Suprapubic skin (tissue), 4 donors: ENCODE measurements at regions not wholly inside any gene's neighbourhood (a gene's known extent, or its start where the extent isn't known, plus 50 kb on each side); places are given as distances from the start of the nearest gene placed in this dataset.

ENCODE experiments used
- DNase-seq, 2 donors: peaks; one replicate each; pipeline ENCODE4 v3.0.0-alpha.2; 2019; ENCODE audit warnings: low spot score in 2 of 2
- H3K27ac ChIP-seq: fragments of 200-600 bp; sonication (generic); one replicate; pipeline ENCODE4 v1.5.1; 2019
- H3K27me3 ChIP-seq: fragments of 200-600 bp; sonication (generic); one replicate; pipeline ENCODE4 v1.5.1; 2019
- H3K36me3 ChIP-seq: fragments of 200-600 bp; sonication (generic); one replicate; pipeline ENCODE4 v1.5.1; 2019
- H3K4me1 ChIP-seq: fragments of 200-600 bp; sonication (generic); one replicate; pipeline ENCODE4 v1.5.1; 2019
- H3K4me3 ChIP-seq: fragments of 200-600 bp; sonication (generic); one replicate; pipeline ENCODE4 v1.5.1; 2019; ENCODE audit warnings: mild to moderate bottlenecking
- H3K9me3 ChIP-seq: fragments of 200-600 bp; sonication (generic); one replicate; pipeline ENCODE4 v1.5.1; 2019
- CTCF ChIP-seq, 2 donors: fragments of 200-600 bp in 1 of 2; fragments of 450-650 bp in 1 of 2; sonication (generic) in 1 of 2; IDR thresholded peaks; one replicate each; pipeline ENCODE4 v1.5.1; 2016 to 2019; ENCODE audit warnings: antibody characterized with exemption in 2 of 2, mild to moderate bottlenecking in 1 of 2, moderate library complexity in 1 of 2
- EP300 ChIP-seq: sonication (generic); formaldehyde crosslinking; IDR thresholded peaks from one replicate; pipeline ENCODE4 v1.6.1; 2017; ENCODE audit warnings: antibody characterized with exemption
- POLR2A ChIP-seq, 2 donors: fragments of 450-650 bp; IDR thresholded peaks; one replicate each; pipeline ENCODE4 v1.6.1; 2017; ENCODE audit warnings: antibody characterized with exemption in 2 of 2, mild to moderate bottlenecking in 2 of 2, moderate library complexity in 2 of 2
- POLR2AphosphoS5 ChIP-seq, 3 donors: sonication (generic); formaldehyde crosslinking; IDR thresholded peaks; one replicate each; pipeline ENCODE4 v1.6.1; 2017; ENCODE audit warnings: antibody characterized with exemption in 3 of 3
- WGBS: methylation state at CpG from one replicate; pipeline ENCODE4 v1.1.5; 2018; 5-methylcytosine and 5-hydroxymethylcytosine counted together

GRCh38 chr14:42368234-42368633 lies 761.6 kb downstream of the LRFN5 start:
- Histone ChIP-seq H3K27me3 (no peaks in the 10 kb centered on the region), H3K4me3 (no peak overlapping the region), H3K9me3 (no peaks in the 10 kb centered on the region), H3K36me3 (no peaks in the 10 kb centered on the region), H3K4me1 (no peaks in the 10 kb centered on the region), H3K27ac (no peak overlapping the region)
- no peak for TF ChIP-seq POLR2A (IDR thresholded peaks at IDR 0.05)
- no peak for TF ChIP-seq CTCF (IDR thresholded peaks at IDR 0.05)
- no peak for TF ChIP-seq POLR2AphosphoS5 (IDR thresholded peaks at IDR 0.05)
- TF ChIP-seq EP300, result no peak
- 55% methylated on average over 1 of the region's 1 CpG for WGBS
- DNase-seq, result no peak

GRCh38 chr14:42353315-42353714 lies 746.6 kb downstream of the LRFN5 start:
- no peaks in the 10 kb centered on the region for H3K27me3 ChIP-seq
- no peaks in the 10 kb centered on the region for H3K4me1 ChIP-seq
- no peaks in the 10 kb centered on the region for H3K9me3 ChIP-seq
- H3K36me3 ChIP-seq, result no peaks in the 10 kb centered on the region
- no peak for DNase-seq
- no peak for TF ChIP-seq CTCF (IDR thresholded peaks at IDR 0.05)
- TF ChIP-seq EP300, result no peak
- no peak for TF ChIP-seq POLR2A (IDR thresholded peaks at IDR 0.05)
- TF ChIP-seq POLR2AphosphoS5 (IDR thresholded peaks at IDR 0.05), result no peak
- no peak overlapping the region for H3K27ac ChIP-seq
- H3K4me3 ChIP-seq, result no peak overlapping the region
- 48% methylated on average over 2 of the region's 2 CpGs for WGBS

- H3K4me1 ChIP-seq, result no peaks in the 10 kb centered on the region
- H3K36me3 ChIP-seq, result no peaks in the 10 kb centered on the region
- TF ChIP-seq CTCF (IDR thresholded peaks at IDR 0.05), result no peak
- TF ChIP-seq POLR2AphosphoS5 (IDR thresholded peaks at IDR 0.05), result no peak
- no peak for TF ChIP-seq POLR2A (IDR thresholded peaks at IDR 0.05)
- TF ChIP-seq EP300, result no peak
- DNase-seq, result no peak
- no peak overlapping the region for H3K4me3 ChIP-seq
- 35% methylated on average over 1 of the region's 1 CpG for WGBS
- no peaks in the 10 kb centered on the region for H3K9me3 ChIP-seq
- H3K27ac ChIP-seq, result no peak overlapping the region
- H3K27me3 ChIP-seq, result no peaks in the 10 kb centered on the region
Measured at GRCh38 chr14:42335918-42336317, 729.2 kb downstream of the LRFN5 start.

- Histone ChIP-seq H3K36me3 (no peaks in the 10 kb centered on the region), H3K4me3 (no peak overlapping the region), H3K9me3 (no peaks in the 10 kb centered on the region), H3K27ac (no peak overlapping the region), H3K4me1 (no peaks in the 10 kb centered on the region), H3K27me3 (no peaks in the 10 kb centered on the region)
- TF ChIP-seq POLR2A (IDR thresholded peaks at IDR 0.05), result no peak
- TF ChIP-seq EP300, result no peak
- TF ChIP-seq CTCF (IDR thresholded peaks at IDR 0.05), result no peak
- TF ChIP-seq POLR2AphosphoS5 (IDR thresholded peaks at IDR 0.05), result no peak
- WGBS, result 87% methylated on average over 2 of the region's 2 CpGs
- DNase-seq, result no peak
Measured at GRCh38 chr14:42334931-42335330, 728.3 kb downstream of the LRFN5 start.

- WGBS, result 56% methylated on average over 1 of the region's 1 CpG
- H3K4me3 ChIP-seq, result no peak overlapping the region
- no peaks in the 10 kb centered on the region for H3K27me3 ChIP-seq
- no peak for TF ChIP-seq CTCF (IDR thresholded peaks at IDR 0.05)
- TF ChIP-seq POLR2AphosphoS5 (IDR thresholded peaks at IDR 0.05), result no peak
- TF ChIP-seq POLR2A (IDR thresholded peaks at IDR 0.05), result no peak
- no peak for TF ChIP-seq EP300
- H3K36me3 ChIP-seq, result no peaks in the 10 kb centered on the region
- no peaks in the 10 kb centered on the region for H3K4me1 ChIP-seq
- no peak for DNase-seq
- no peak overlapping the region for H3K27ac ChIP-seq
- no peaks in the 10 kb centered on the region for H3K9me3 ChIP-seq
Measured at GRCh38 chr14:42323426-42323825, 716.8 kb downstream of the LRFN5 start.
